ENCODE measurements at regions not wholly inside any gene's neighbourhood (a gene's known extent, or its start where the extent isn't known, plus 50 kb on each side); places are given as distances from the start of the nearest gene placed in this dataset.

DNA sequence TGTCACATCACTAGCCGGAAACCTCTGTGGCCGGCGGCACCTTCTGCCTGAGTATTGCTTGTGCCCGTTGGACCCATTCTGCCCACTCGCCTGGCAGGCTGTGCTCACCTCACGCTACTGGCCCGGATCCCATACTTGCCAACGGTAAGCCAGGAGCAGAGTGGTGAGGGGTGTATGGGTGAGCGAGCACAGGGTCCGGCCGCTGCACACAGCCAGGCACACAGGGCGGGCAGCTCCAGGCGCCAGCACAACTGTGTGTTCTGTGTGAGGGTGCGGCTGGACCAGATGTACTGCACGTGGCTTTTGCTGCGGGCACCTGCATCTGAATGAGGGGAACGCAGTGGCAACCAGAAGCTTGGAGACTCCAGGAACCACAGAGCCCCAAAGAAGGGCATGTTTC, 455.7 kb downstream of the CDH8 start:
- TF ChIP-seq, protein P1, sequence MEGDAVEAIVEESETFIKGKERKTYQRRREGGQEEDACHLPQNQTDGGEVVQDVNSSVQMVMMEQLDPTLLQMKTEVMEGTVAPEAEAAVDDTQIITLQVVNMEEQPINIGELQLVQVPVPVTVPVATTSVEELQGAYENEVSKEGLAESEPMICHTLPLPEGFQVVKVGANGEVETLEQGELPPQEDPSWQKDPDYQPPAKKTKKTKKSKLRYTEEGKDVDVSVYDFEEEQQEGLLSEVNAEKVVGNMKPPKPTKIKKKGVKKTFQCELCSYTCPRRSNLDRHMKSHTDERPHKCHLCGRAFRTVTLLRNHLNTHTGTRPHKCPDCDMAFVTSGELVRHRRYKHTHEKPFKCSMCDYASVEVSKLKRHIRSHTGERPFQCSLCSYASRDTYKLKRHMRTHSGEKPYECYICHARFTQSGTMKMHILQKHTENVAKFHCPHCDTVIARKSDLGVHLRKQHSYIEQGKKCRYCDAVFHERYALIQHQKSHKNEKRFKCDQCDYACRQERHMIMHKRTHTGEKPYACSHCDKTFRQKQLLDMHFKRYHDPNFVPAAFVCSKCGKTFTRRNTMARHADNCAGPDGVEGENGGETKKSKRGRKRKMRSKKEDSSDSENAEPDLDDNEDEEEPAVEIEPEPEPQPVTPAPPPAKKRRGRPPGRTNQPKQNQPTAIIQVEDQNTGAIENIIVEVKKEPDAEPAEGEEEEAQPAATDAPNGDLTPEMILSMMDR (IDR thresholded peaks at IDR 0.05): no peak
- TF ChIP-seq POLR2A (IDR thresholded peaks at IDR 0.05): no peak
